HG03135 (cell line): ENCODE measurements at regions not wholly inside any gene's neighbourhood (a gene's known extent, or its start where the extent isn't known, plus 50 kb on each side); places are given as distances from the start of the nearest gene placed in this dataset.

Experiments
- ATAC-seq: cut with Tn5 transposase; IDR thresholded peaks from one replicate; pipeline ENCODE4 v1.9.1; 2021; ENCODE audit warnings: mild to moderate bottlenecking, moderate library complexity; ENCODE audit not compliant: unreplicated experiment

GRCh38 chr4:83172371-83172770 lies 57.8 kb upstream of the PLAC8 start:
- ATAC-seq = no peak

DNA sequence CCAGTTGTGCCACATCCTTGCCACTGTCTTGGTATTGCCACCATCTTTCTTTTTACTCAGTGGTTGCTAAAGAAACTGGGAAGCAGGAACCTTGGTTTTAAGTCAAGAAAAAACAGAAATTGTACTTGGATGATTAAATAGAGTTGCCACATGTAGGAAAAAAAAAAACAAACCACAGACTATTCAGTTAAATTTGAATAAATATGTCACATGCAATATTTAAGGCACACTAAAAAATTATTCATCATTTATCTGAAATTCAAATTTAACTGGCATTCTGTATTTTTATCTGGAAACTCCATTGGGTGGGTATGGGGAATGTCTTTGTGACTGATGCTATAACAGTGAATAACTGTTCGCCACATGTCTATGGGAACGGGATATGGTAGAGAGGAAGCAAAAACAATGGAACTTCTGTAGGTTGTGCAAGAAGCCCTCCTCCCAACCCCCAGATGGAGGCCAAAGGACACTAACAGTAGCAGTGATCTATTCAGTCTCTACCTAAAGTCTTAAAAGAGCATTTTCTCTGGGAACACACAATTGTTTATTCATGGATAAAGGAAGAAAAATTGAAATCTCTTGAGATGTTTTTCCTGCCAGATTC lies 57.0 kb upstream of the PLAC8 start:
- no peak for ATAC-seq

GRCh38 chr4:83170952-83171399 lies 56.4 kb upstream of the PLAC8 start:
- ATAC-seq = no peak
